Mesenchymal stem cell (in vitro differentiated cells and primary cell): ENCODE measurements at regions not wholly inside any gene's neighbourhood (a gene's known extent, or its start where the extent isn't known, plus 50 kb on each side); places are given as distances from the start of the nearest gene placed in this dataset.

Source experiments
- DNase-seq: peaks from one replicate; pipeline ENCODE4 v3.0.0-alpha.2; 2013
- H2AFZ ChIP-seq: one replicate; pipeline ENCODE4 v1.6.1; 2013; ENCODE audit warnings: low read depth, mild to moderate bottlenecking, control low read depth, inconsistent platforms, low read length, moderate library complexity
- H2AK5ac ChIP-seq: 2 replicates; pipeline ENCODE4 v1.6.1; 2013; ENCODE audit warnings: low read length, moderate library complexity, mild to moderate bottlenecking, inconsistent platforms; ENCODE audit not compliant: severe bottlenecking
- H2BK120ac ChIP-seq: one replicate; pipeline ENCODE4 v1.6.1; 2013; ENCODE audit warnings: low read depth, mild to moderate bottlenecking, inconsistent platforms, low read length, moderate library complexity
- H2BK12ac ChIP-seq, 2 experiments: one replicate each; pipeline ENCODE4 v1.6.1; 2013; ENCODE audit warnings: inconsistent platforms in 2 of 2, low read length in 2 of 2, mild to moderate bottlenecking in 2 of 2, moderate library complexity in 2 of 2, control low read depth in 1 of 2
- H2BK15ac ChIP-seq: one replicate; pipeline ENCODE4 v1.6.1; 2013; ENCODE audit warnings: mild to moderate bottlenecking, low read depth, inconsistent platforms; ENCODE audit not compliant: poor library complexity, severe bottlenecking
- H2BK5ac ChIP-seq: 2 replicates; pipeline ENCODE4 v1.6.1; 2013; ENCODE audit warnings: low read depth, mild to moderate bottlenecking, low read length, control low read depth, inconsistent platforms; ENCODE audit not compliant: poor library complexity, severe bottlenecking
- H3K14ac ChIP-seq, 2 experiments: one replicate each; pipeline ENCODE4 v1.6.1; 2013; ENCODE audit warnings: inconsistent platforms in 2 of 2, low read length in 2 of 2, control low read depth in 1 of 2, mild to moderate bottlenecking in 1 of 2, moderate library complexity in 1 of 2
- H3K18ac ChIP-seq, 2 experiments: one replicate each; pipeline ENCODE4 v1.6.1; 2013; ENCODE audit warnings: inconsistent platforms in 2 of 2, low read length in 2 of 2, control low read depth in 1 of 2, low read depth in 1 of 2, mild to moderate bottlenecking in 1 of 2
- H3K23ac ChIP-seq, 2 experiments: one replicate each; pipeline ENCODE4 v1.6.1; 2013; ENCODE audit warnings: inconsistent platforms in 2 of 2, low read length in 2 of 2, mild to moderate bottlenecking in 2 of 2, moderate library complexity in 2 of 2, control low read depth in 1 of 2
- H3K27ac ChIP-seq: 2 replicates; pipeline ENCODE4 v1.5.1; 2013; ENCODE audit warnings: mild to moderate bottlenecking, moderate library complexity, low read length, control low read depth, inconsistent platforms; ENCODE audit not compliant: poor library complexity, severe bottlenecking
- H3K27me3 ChIP-seq, 2 experiments: 2 replicates each; pipeline versions ENCODE4 v1.6.1 to v1.7.0; 2013; ENCODE audit warnings: low read length in 2 of 2, mild to moderate bottlenecking in 2 of 2, moderate library complexity in 2 of 2, control low read depth in 1 of 2, inconsistent platforms in 1 of 2; ENCODE audit not compliant: control insufficient read depth in 1 of 2, insufficient read depth in 1 of 2
- H3K36me3 ChIP-seq, 2 experiments: 2 replicates each; pipeline versions ENCODE4 v1.6.1 to v1.7.0; 2013; ENCODE audit warnings: low read length in 2 of 2, control low read depth in 1 of 2, inconsistent platforms in 1 of 2, low read depth in 1 of 2, mild to moderate bottlenecking in 1 of 2; ENCODE audit not compliant: insufficient read depth in 2 of 2, control insufficient read depth in 1 of 2
- H3K4ac ChIP-seq, 2 experiments: one replicate each; pipeline ENCODE4 v1.6.1; 2013; ENCODE audit warnings: inconsistent platforms in 2 of 2, low read length in 2 of 2, mild to moderate bottlenecking in 2 of 2, moderate library complexity in 2 of 2, control low read depth in 1 of 2, low read depth in 1 of 2
- H3K4me1 ChIP-seq: 2 replicates; pipeline ENCODE4 v1.6.1; 2013; ENCODE audit warnings: low read depth, low read length, control low read depth; ENCODE audit not compliant: control insufficient read depth, insufficient read depth
- H3K4me2 ChIP-seq: 2 replicates; pipeline ENCODE4 v1.6.1; 2013; ENCODE audit warnings: low read length, mild to moderate bottlenecking, inconsistent platforms; ENCODE audit not compliant: poor library complexity, severe bottlenecking
- H3K4me3 ChIP-seq, 2 experiments: 2 replicates each; pipeline versions ENCODE4 v1.5.1 to v1.7.0; 2013; ENCODE audit warnings: low read length in 2 of 2, mild to moderate bottlenecking in 2 of 2, control low read depth in 1 of 2, low read depth in 1 of 2; ENCODE audit not compliant: insufficient read depth in 1 of 2
- H3K79me1 ChIP-seq: replicated peaks from 2 replicates; pipeline ENCODE4 v1.6.1; 2013; ENCODE audit warnings: mild to moderate bottlenecking, control low read depth, low read length, inconsistent platforms; ENCODE audit not compliant: poor library complexity, severe bottlenecking
- H3K9ac ChIP-seq: 2 replicates; pipeline ENCODE4 v1.7.0; 2013; ENCODE audit warnings: mild to moderate bottlenecking, low read length, moderate library complexity
- H3K9me3 ChIP-seq: 2 replicates; pipeline ENCODE4 v1.7.0; 2013; ENCODE audit warnings: mild to moderate bottlenecking, low read length; ENCODE audit not compliant: control insufficient read depth
- H4K8ac ChIP-seq: one replicate; pipeline ENCODE4 v1.6.1; 2013; ENCODE audit warnings: inconsistent platforms, mild to moderate bottlenecking, low read length, moderate library complexity
- H4K91ac ChIP-seq: one replicate; pipeline ENCODE4 v1.6.1; 2013; ENCODE audit warnings: mild to moderate bottlenecking, low read length, inconsistent platforms
- WGBS: methylation state at CpG from one replicate; pipeline ENCODE4 v1.1.7; 2013; ENCODE audit warnings: mixed read lengths; 5-methylcytosine and 5-hydroxymethylcytosine counted together

- Histone ChIP-seq H3K27ac (no peak overlapping the region), H3K4ac (no peak overlapping the region), H3K4me3 (no peak overlapping the region), H2BK15ac (no peak overlapping the region), H2AFZ (no peak overlapping the region), H3K9me3 (no peaks in the 10 kb centered on the region), H2BK5ac (no peak overlapping the region), H4K8ac (no peak overlapping the region), H2AK5ac (no peak overlapping the region), H2BK12ac (no peak overlapping the region), H3K27me3 (no peaks in the 10 kb centered on the region), H3K79me1 (no peaks in the 10 kb centered on the region), H3K9ac (no peak overlapping the region), H3K14ac (no peak overlapping the region), H3K36me3 (no peaks in the 10 kb centered on the region), H3K4me1 (no peaks in the 10 kb centered on the region), H2BK120ac (no peak overlapping the region), H3K18ac (no peak overlapping the region), H3K23ac (no peak overlapping the region), H4K91ac (no peak overlapping the region), H3K4me2 (no peak overlapping the region)
- DNase-seq: no peak
- 76% methylated on average over 5 of the region's 6 CpGs for WGBS
These were observed 147.1 kb downstream of the VRK1 start for GRCh38 chr14:96944297-96944696.

DNA sequence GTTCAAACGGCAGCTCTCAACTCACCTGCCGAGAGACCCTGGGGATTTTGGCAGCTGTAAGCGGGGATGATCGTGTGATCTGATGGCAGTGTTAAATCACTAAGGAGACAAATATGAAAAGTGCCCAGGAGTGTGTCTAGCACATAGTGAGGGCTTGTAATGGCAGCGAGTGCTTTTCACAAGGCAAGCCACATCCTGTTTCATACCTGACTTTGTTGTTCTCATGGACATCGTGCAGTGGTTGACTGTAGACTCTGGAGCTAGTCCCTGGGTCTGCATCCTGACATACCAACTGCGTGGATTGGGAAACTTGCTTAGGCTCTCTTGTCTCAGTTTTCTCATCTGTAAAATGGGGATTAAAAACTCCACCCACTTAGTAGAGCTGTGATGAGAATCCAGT is 148.5 kb downstream of the VRK1 start:
- DNase-seq: no peak
- Histone ChIP-seq H3K27ac (no peak overlapping the region), H2AFZ (no peak overlapping the region), H3K4me2 (no peak overlapping the region), H3K36me3 (no peaks in the 10 kb centered on the region), H4K91ac (no peak overlapping the region), H3K79me1 (no peaks in the 10 kb centered on the region), H3K9ac (no peak overlapping the region), H2BK120ac (no peak overlapping the region), H3K9me3 (no peaks in the 10 kb centered on the region), H2BK12ac (no peak overlapping the region), H4K8ac (no peak overlapping the region), H3K23ac (no peak overlapping the region), H3K4ac (no peak overlapping the region), H3K4me3 (no peak overlapping the region), H3K27me3 (no peaks in the 10 kb centered on the region), H2BK15ac (no peak overlapping the region), H3K18ac (no peak overlapping the region), H3K4me1 (no peaks in the 10 kb centered on the region), H2AK5ac (no peak overlapping the region), H3K14ac (no peak overlapping the region), H2BK5ac (no peak overlapping the region)
- WGBS: 86% methylated on average over 7 of the region's 7 CpGs

DNA sequence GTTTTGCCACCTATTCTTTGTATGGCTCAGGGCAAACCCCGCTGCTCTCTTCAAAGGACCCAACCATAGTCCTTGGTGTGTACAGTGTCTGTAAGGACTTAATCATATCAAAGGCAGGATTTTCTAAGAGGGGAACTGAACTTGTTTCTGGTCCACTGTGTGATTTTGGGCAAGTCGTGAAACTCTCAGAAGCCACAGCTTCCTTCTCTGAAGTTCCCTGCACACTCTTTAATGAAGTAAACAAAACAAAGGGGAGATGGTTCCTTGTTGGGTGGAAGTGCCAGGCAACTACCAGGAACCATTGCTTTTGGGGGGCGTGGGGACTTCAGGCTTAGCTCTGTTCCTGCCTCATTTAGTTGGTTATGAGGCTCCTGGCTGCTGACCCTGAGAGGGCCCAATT is 152.4 kb downstream of the VRK1 start:
- Histone ChIP-seq H3K4me3 (no peak overlapping the region), H3K18ac (no peak overlapping the region), H3K14ac (no peak overlapping the region), H3K4me1 (no peaks in the 10 kb centered on the region), H3K4ac (no peak overlapping the region), H3K9me3 (no peaks in the 10 kb centered on the region), H3K9ac (no peak overlapping the region), H3K23ac (no peak overlapping the region), H2AK5ac (no peak overlapping the region), H3K27ac (no peak overlapping the region), H2BK12ac (no peak overlapping the region), H3K36me3 (no peaks in the 10 kb centered on the region), H3K27me3 (no peaks in the 10 kb centered on the region), H4K91ac (no peak overlapping the region), H2BK15ac (no peak overlapping the region), H3K4me2 (no peak overlapping the region), H3K79me1 (no peaks in the 10 kb centered on the region), H2BK120ac (no peak overlapping the region), H2BK5ac (no peak overlapping the region), H2AFZ (no peak overlapping the region), H4K8ac (no peak overlapping the region)
- DNase-seq: no peak
- 90% methylated on average over 2 of the region's 3 CpGs for WGBS

GRCh38 chr14:96951511-96951910 is 154.3 kb downstream of the VRK1 start:
- DNase-seq: no peak
- Histone ChIP-seq H2BK12ac (no peak overlapping the region), H3K4me1 (no peaks in the 10 kb centered on the region), H4K8ac (no peak overlapping the region), H3K18ac (no peak overlapping the region), H2BK15ac (no peak overlapping the region), H3K9ac (no peak overlapping the region), H3K27me3 (no peaks in the 10 kb centered on the region), H2BK5ac (no peak overlapping the region), H2AK5ac (no peak overlapping the region), H3K23ac (no peak overlapping the region), H4K91ac (no peak overlapping the region), H3K27ac (no peak overlapping the region), H3K4ac (no peak overlapping the region), H2AFZ (no peak overlapping the region), H2BK120ac (no peak overlapping the region), H3K4me3 (no peak overlapping the region), H3K14ac (no peak overlapping the region), H3K4me2 (no peak overlapping the region), H3K36me3 (no peaks in the 10 kb centered on the region), H3K79me1 (no peaks in the 10 kb centered on the region), H3K9me3 (no peaks in the 10 kb centered on the region)
- WGBS: 94% methylated on average over 6 of the region's 7 CpGs
